Chondrocyte (in vitro differentiated cells): ENCODE measurements at regions not wholly inside any gene's neighbourhood (a gene's known extent, or its start where the extent isn't known, plus 50 kb on each side); places are given as distances from the start of the nearest gene placed in this dataset.

Experiments
- DNase-seq: peaks from one replicate; pipeline ENCODE4 v3.0.0; 2021; ENCODE audit warnings: mixed read lengths, low spot score
- H3K27ac Mint-ChIP-seq: one replicate; pipeline ENCODE4 v1.8.0; 2021; ENCODE audit warnings: mild to moderate bottlenecking, moderate library complexity, mixed read lengths; ENCODE audit not compliant: unreplicated experiment
- H3K27me3 Mint-ChIP-seq: 2 replicates; pipeline ENCODE4 v1.8.0; 2021; ENCODE audit warnings: low read depth, mixed read lengths
- H3K36me3 Mint-ChIP-seq: 2 replicates; pipeline ENCODE4 v1.8.0; 2021; ENCODE audit warnings: low read depth, mixed read lengths
- H3K4me1 Mint-ChIP-seq: 2 replicates; pipeline ENCODE4 v1.8.0; 2021; ENCODE audit warnings: low read depth, mild to moderate bottlenecking, mixed read lengths
- H3K4me3 Mint-ChIP-seq: one replicate; pipeline ENCODE4 v1.8.0; 2021; ENCODE audit warnings: mild to moderate bottlenecking, moderate library complexity, mixed read lengths; ENCODE audit not compliant: unreplicated experiment
- H3K9me3 Mint-ChIP-seq: 2 replicates; pipeline ENCODE4 v1.8.0; 2021; ENCODE audit warnings: low read depth, mixed read lengths
- TF ChIP-seq, protein P1 (sequence below): fragments of 200-600 bp; sonication (generic); IDR thresholded peaks from 2 replicates; pipeline ENCODE4 v1.5.0; 2021; ENCODE audit warnings: antibody characterized with exemption, mild to moderate bottlenecking, moderate library complexity

DNA sequence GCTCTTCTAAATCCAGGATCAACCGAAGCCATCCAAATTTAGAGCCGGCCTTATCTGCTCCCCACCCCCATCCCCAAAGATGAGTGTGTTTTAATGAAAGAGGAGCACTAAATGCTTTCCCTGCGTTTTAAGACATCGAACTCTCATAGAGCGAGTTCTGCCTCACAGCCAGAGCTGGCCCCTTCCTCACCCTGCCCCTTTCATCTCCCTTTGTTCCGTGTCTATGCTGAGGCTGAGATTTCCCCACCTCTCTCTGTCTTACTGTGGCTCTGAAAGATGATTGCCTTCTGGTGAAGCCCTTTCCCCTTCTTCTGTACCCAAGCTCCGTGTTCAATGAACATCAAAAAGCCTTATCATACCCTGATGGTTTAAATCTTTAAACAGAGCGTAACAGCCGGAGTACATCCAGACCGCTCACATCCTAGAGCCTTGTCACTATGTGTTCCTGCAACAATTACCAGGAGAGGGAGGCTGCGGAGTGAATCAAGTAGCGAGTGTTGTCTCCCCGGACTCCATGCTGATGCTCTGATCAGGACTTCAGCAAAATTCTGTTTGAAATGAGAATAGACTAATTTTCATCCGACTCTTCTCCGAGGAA lies 110.1 kb downstream of the ZNF326 start:
- H3K36me3 Mint-ChIP-seq: no peaks in the 10 kb centered on the region
- no peak overlapping the region for H3K4me3 Mint-ChIP-seq
- H3K27ac Mint-ChIP-seq: no peak overlapping the region
- DNase-seq: no peak
- TF ChIP-seq, protein P1, sequence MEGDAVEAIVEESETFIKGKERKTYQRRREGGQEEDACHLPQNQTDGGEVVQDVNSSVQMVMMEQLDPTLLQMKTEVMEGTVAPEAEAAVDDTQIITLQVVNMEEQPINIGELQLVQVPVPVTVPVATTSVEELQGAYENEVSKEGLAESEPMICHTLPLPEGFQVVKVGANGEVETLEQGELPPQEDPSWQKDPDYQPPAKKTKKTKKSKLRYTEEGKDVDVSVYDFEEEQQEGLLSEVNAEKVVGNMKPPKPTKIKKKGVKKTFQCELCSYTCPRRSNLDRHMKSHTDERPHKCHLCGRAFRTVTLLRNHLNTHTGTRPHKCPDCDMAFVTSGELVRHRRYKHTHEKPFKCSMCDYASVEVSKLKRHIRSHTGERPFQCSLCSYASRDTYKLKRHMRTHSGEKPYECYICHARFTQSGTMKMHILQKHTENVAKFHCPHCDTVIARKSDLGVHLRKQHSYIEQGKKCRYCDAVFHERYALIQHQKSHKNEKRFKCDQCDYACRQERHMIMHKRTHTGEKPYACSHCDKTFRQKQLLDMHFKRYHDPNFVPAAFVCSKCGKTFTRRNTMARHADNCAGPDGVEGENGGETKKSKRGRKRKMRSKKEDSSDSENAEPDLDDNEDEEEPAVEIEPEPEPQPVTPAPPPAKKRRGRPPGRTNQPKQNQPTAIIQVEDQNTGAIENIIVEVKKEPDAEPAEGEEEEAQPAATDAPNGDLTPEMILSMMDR: no peak
- peaks cover 26% of the 10 kb centered on the region for H3K27me3 Mint-ChIP-seq
- no peaks in the 10 kb centered on the region for H3K9me3 Mint-ChIP-seq
- no peaks in the 10 kb centered on the region for H3K4me1 Mint-ChIP-seq

DNA sequence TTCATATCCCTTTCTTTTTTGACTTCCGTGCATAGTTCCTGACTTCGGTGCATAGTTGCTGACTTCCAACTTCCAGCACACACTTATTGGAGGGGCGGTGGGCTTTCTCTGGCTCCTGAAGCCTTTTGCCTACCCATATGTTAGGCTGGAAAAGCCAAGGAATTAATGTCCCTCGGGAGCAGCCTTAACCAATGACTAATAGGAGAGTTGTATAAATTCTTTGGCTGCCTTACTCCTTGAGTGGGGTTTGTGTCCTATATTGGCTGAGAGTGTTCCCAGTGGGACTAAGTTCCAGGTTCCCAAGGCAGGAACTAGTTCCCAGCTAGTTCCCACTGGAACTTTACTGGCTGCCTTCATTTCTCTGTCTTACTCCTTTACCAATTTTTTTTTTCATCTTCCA lies 105.7 kb downstream of the ZNF326 start:
- H3K27ac Mint-ChIP-seq: no peak overlapping the region
- no peaks in the 10 kb centered on the region for H3K9me3 Mint-ChIP-seq
- H3K4me1 Mint-ChIP-seq: no peaks in the 10 kb centered on the region
- no peak for DNase-seq
- TF ChIP-seq, protein P1: no peak
- no peak overlapping the region for H3K4me3 Mint-ChIP-seq
- H3K36me3 Mint-ChIP-seq: no peaks in the 10 kb centered on the region
- H3K27me3 Mint-ChIP-seq: peaks cover 5% of the 10 kb centered on the region

DNA sequence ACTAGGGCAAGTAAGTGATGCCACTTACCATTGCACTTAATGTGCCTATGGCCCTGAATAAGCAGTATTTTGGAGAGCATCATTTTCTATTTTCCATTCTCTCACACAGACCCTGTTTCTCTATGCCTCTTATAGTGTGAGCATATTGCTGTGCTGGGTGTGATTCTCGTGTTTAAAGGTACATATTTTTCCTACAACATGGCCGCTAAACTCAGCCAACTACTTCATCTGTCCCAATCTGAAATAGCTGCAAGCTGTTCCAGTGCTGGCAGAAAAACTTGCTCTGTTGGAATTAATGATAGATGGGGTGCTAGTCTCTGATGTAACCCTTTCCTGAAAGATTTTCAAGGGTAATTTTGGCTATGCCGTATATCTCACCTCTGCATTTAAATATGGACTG lies 97.5 kb downstream of the ZNF326 start:
- Mint-ChIP-seq H3K36me3 (no peaks in the 10 kb centered on the region), H3K27me3 (peaks cover 37% of the 10 kb centered on the region), H3K9me3 (no peaks in the 10 kb centered on the region), H3K4me3 (no peak overlapping the region), H3K4me1 (no peaks in the 10 kb centered on the region), H3K27ac (no peak overlapping the region)
- DNase-seq: no peak
- TF ChIP-seq, protein P1: no peak
